Glutamatergic neuron (in vitro differentiated cells): ENCODE measurements at regions not wholly inside any gene's neighbourhood (a gene's known extent, or its start where the extent isn't known, plus 50 kb on each side); places are given as distances from the start of the nearest gene placed in this dataset.

Experiments used
- DNase-seq: peaks from one replicate; pipeline ENCODE4 v3.0.0; 2022
- H3K27ac Mint-ChIP-seq: one replicate; pipeline ENCODE4 v1.8.0; 2020; ENCODE audit warnings: mild to moderate bottlenecking, mixed read lengths, inconsistent platforms; ENCODE audit not compliant: unreplicated experiment
- H3K27me3 Mint-ChIP-seq: one replicate; pipeline ENCODE4 v1.8.0; 2020; ENCODE audit warnings: mild to moderate bottlenecking, moderate library complexity, mixed read lengths, inconsistent platforms; ENCODE audit not compliant: unreplicated experiment
- H3K36me3 Mint-ChIP-seq: one replicate; pipeline ENCODE4 v1.8.0; 2020; ENCODE audit warnings: mild to moderate bottlenecking, mixed read lengths, inconsistent platforms; ENCODE audit not compliant: unreplicated experiment
- H3K4me1 Mint-ChIP-seq: one replicate; pipeline ENCODE4 v1.8.0; 2020; ENCODE audit warnings: mild to moderate bottlenecking, low read depth, mixed read lengths, inconsistent platforms; ENCODE audit not compliant: unreplicated experiment
- H3K4me3 Mint-ChIP-seq: one replicate; pipeline ENCODE4 v1.8.0; 2020; ENCODE audit warnings: mild to moderate bottlenecking, mixed read lengths, inconsistent platforms; ENCODE audit not compliant: unreplicated experiment
- H3K9me3 Mint-ChIP-seq: one replicate; pipeline ENCODE4 v1.8.0; 2020; ENCODE audit warnings: mild to moderate bottlenecking, moderate library complexity, mixed read lengths, inconsistent platforms; ENCODE audit not compliant: unreplicated experiment
- CTCF ChIP-seq: fragments of 200-600 bp; sonication (generic); IDR thresholded peaks from one replicate; pipeline ENCODE4 v1.5.0; 2021; ENCODE audit not compliant: partially characterized antibody, unreplicated experiment

- Mint-ChIP-seq H3K9me3 (no peaks in the 10 kb centered on the region), H3K36me3 (no peaks in the 10 kb centered on the region), H3K27ac (no peak overlapping the region), H3K4me1 (peaks cover 6% of the 10 kb centered on the region), H3K27me3 (no peaks in the 10 kb centered on the region), H3K4me3 (no peak overlapping the region)
- TF ChIP-seq CTCF: no peak
- no peak for DNase-seq
These were observed 220.7 kb downstream of the WDR11 start for GRCh38 chr10:121071901-121072300.

- no peak for DNase-seq
- Mint-ChIP-seq H3K4me1 (peaks cover 8% of the 10 kb centered on the region), H3K36me3 (no peaks in the 10 kb centered on the region), H3K4me3 (no peak overlapping the region), H3K27ac (no peak overlapping the region), H3K27me3 (no peaks in the 10 kb centered on the region), H3K9me3 (no peaks in the 10 kb centered on the region)
- no peak for TF ChIP-seq CTCF
These were observed 222.6 kb downstream of the WDR11 start for GRCh38 chr10:121073728-121074127.

GRCh38 chr10:121076776-121077715, 225.9 kb downstream of the WDR11 start:
- no peaks in the 10 kb centered on the region for H3K9me3 Mint-ChIP-seq
- peaks cover 24% of the 10 kb centered on the region for H3K4me1 Mint-ChIP-seq
- H3K4me3 Mint-ChIP-seq: no peak overlapping the region
- H3K27ac Mint-ChIP-seq: no peak overlapping the region
- no peaks in the 10 kb centered on the region for H3K36me3 Mint-ChIP-seq
- no peak for DNase-seq
- peaks cover 3% of the 10 kb centered on the region for H3K27me3 Mint-ChIP-seq
- no peak for TF ChIP-seq CTCF

- H3K9me3 Mint-ChIP-seq: peaks cover 2% of the 10 kb centered on the region
- DNase-seq: no peak
- peaks cover 24% of the 10 kb centered on the region for H3K4me1 Mint-ChIP-seq
- H3K27me3 Mint-ChIP-seq: peaks cover 3% of the 10 kb centered on the region
- no peaks in the 10 kb centered on the region for H3K36me3 Mint-ChIP-seq
- H3K27ac Mint-ChIP-seq: no peak overlapping the region
- TF ChIP-seq CTCF: no peak
- no peak overlapping the region for H3K4me3 Mint-ChIP-seq
These were observed 226.9 kb downstream of the WDR11 start for GRCh38 chr10:121078036-121078435.

GRCh38 chr10:121078672-121079102, 227.5 kb downstream of the WDR11 start:
- TF ChIP-seq CTCF: no peak
- no peak overlapping the region for H3K4me3 Mint-ChIP-seq
- H3K27me3 Mint-ChIP-seq: peaks cover 3% of the 10 kb centered on the region
- no peaks in the 10 kb centered on the region for H3K36me3 Mint-ChIP-seq
- H3K4me1 Mint-ChIP-seq: peaks cover 24% of the 10 kb centered on the region
- H3K27ac Mint-ChIP-seq: no peak overlapping the region
- peaks cover 2% of the 10 kb centered on the region for H3K9me3 Mint-ChIP-seq
- DNase-seq: no peak
